ENCODE measurements at regions not wholly inside any gene's neighbourhood (a gene's known extent, or its start where the extent isn't known, plus 50 kb on each side); places are given as distances from the start of the nearest gene placed in this dataset.
"Not testable (repeated sequence)": the region's sequence is repeated elsewhere in the genome, so short reads cannot be mapped to it uniquely, and the experiment has no call there.

DNA sequence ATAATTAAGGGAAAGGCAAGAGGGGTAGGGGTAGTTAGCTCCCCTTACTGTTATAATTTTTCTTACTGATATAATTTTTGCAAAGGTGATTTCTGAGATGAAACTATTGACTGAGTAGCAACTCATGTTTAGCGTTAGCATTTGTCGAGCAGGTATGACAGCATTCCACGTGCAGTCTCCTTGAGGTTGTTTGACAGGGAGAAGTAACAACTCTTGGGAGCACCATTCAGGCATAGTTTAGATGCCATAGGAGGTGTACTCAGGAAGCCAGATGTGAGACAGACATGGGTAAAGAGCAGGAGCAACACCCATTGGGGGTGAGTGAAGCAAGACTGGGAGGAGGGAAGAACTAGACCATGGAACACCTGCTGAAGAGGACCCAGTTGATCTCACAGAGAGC, 96.6 kb upstream of the KLF6 start:
- DNase-seq, result no peak

DNA sequence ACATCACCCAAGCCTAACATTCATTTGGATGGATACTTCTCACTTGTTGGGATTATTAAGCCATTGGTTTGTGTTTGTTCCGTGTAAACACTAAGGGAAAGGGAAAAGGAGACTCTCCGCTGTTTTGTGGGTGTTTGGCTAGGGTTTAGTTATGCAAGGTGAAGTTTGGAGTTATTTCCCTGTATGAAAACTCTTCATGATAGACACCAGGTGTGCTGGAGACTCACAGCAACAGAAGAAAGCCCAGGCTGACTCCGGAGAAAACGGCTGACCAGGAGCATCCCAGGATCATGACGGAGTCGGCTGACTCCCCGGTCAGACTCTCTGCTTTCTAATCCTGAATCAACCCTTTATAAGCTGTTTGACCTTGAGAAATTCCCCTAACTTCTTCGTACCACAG, 94.1 kb upstream of the KLF6 start:
- DNase-seq, result no peak

DNA sequence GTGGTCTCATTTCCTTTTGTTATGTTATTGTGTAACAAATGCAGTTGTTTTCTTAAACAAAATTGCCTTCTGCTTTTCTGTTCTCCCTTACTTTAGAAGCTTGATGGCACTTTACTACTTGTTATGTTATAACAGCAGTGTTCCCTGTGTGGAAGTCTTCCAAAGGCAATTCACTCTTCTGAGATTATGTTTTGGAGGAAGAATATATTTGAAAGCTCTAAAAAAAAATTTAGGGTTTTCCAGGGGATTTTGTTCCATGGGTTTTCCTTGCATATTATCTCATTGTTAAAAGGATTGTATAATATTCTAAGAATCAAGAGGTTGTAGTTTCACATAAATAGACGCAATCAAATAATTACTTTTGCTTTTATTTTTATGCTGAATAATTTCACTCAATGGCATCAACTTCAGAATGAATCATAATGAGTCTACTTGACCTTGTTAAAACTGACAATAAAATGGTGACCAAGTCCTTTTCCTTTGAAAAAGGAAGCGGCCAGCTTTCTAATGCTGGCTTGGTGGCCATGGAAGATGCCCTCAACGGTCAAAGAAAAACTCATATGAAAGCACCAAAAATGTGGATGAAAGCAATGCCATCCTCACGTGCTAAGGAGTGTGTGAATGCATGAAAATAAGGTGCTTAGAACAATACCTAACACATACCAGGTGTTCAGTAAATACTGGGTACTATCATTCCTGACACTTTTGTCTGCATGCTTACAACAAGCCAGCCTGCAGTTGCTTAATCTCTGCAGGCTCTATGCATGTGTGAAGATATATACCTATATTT, 92.4 kb upstream of the KLF6 start:
- peak in 1 of 2 donors; percentile 31 for DNase-seq

- DNase-seq, result no peak
These were observed 91.4 kb upstream of the KLF6 start for GRCh38 chr10:3876350-3876962.

GRCh38 chr10:3875842-3876235, 90.8 kb upstream of the KLF6 start:
- DNase-seq, result no peak

- no peak for DNase-seq
These were observed 90.2 kb upstream of the KLF6 start for GRCh38 chr10:3874990-3875841.

DNA sequence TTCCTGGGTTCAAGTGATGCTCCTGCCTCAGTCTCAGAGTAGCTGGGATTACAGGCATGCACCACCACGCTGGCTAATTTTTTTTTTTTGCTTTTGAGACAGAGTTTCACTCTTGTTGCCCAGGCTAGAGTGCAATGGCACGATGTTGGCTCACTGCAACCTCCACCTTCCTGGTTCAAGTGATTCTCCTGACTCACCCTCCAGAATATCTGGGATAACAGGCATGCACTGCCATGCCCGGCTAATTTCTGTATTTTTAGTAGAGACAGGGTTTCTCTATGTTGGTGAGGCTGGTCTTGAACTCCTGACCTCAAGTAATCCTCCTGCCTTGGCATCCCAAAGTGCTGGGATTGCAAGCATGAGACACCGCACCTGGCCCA, 89.6 kb upstream of the KLF6 start:
- DNase-seq, result not testable (repeated sequence)

DNA sequence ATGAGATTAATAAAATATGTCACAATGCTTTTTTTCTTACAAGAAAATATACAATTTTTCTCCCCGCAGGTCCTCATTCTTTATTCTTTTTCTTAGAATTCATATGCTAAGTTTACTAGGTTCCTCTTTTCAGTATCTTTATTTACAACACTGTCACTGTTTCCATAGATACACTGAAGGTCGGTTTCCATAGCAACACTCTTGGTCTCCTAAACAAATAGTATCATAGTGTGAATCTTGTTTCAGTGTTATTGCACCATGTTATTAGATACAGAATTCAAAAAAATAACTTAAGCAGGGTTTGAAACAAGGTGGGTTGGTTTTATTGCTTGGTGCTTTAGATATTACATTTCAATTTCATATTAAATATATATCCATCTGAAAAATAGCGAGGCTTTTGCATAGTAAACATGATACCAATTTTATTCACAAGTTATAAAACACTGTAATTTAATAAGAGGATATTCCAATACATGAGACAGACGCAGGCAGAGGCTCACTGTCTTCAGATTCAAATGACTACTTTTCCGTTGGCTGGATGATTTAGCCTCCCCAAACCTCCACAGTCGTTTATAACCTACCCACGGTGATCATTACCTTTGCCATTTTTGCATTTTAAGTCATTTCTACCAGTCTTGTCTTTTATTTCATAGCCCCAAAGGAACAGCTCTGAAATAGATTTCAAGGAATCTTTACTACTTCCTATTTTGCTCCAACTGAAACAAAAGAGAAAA, 88.9 kb upstream of the KLF6 start:
- peak in 1 of 2 donors; percentile 98 for DNase-seq

DNA sequence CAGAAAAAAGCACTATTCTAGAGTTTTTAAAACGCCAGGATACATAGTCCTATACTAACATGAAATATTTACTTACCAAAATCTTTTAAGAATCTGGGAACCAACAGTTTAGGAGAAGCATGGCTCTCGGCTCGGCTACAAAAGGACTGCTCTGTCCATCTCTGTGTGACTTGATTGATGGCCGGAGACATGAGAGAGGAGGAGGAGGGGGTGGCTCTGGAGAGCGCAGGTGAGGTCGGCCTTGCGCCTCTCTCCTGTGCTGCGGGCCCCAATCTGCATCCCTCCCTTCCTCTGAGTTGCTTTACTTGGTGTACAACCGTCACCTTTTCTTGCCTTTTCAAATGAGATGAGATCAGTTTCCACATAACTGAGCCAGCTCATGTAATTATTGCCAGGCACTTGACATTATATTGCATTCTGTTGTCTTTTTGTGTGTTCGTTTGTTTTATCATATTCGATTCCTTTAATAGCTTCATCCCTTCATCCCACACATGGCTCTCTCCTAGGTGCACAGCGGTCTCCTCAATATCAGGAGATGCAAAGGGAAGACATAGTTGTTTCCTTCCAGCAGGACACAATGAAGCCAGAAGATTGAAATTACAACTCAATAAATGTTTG, 87.8 kb upstream of the KLF6 start:
- DNase-seq, result no peak

DNA sequence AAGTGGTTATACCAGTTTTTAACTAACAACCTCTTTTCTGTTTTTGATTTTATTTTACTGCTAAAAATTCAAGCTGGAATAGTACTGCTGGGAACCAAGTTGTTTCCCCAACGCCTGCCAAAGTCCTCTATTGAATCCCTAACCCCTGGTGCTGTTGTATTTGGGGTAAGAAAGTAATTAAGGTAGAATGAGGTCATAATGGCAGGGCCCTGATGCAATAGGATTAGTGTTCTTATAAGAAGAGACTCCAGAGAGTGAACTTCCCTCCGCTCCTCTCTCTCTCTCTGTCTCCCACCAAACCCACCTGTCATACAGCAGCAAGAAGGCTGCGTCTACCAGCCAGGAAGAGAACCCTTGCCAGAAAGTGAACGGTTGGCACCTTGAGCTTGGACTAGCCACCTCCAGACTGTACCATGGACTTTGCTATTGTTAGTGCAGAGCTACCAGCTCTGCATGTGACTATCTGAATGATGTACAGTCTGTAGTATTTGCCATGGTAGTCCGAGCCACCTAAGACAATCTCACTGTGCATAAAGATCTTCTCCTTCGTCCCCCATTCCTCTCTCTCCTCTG, 86.5 kb upstream of the KLF6 start:
- DNase-seq, result no peak

- no peak for DNase-seq
These were observed 84.0 kb upstream of the KLF6 start for GRCh38 chr10:3869036-3869435.

DNA sequence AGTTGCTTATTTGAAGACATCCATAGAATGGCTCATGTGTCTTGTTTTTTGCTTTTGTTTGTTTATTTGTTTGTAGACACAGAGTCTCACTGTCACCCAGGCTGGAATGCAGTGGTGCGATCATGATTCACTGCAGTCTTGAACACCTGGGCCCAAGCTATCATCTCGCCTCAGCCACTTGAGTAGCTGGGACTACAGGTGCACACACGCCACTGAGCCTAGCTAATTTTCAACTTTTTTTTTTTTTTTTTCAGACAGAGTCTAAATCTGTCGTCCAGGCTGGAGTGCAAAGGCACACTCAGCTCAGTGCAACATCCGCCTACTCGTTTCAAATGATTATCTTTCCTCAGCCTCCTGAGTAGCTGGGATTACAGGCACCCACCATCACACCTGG, 83.3 kb upstream of the KLF6 start:
- DNase-seq, result no peak

- DNase-seq, result no peak
These were observed 82.7 kb upstream of the KLF6 start for GRCh38 chr10:3867454-3868270.

GRCh38 chr10:3866332-3866731, 81.3 kb upstream of the KLF6 start:
- DNase-seq, result no peak

- DNase-seq, result no peak
These were observed 80.6 kb upstream of the KLF6 start for GRCh38 chr10:3865565-3865964.

DNA sequence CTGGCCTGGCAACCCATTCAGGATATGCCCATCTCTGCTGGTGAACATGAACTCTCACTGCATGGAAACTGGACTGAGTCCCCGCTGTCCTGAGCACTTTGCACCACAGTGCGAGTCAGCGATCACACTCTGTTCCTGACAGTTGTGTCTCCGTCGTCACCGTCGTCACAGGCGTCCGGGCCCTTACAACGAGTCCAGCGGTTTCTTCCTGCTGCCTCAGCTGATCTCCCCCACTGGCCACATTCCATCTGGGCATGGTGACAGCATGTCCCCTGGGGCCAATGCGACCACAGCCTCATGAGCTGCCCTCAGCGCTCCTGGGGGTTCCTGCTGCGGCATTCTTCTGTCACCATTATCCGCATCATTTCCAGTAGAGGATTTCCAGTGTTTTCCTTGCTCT, 76.8 kb upstream of the KLF6 start:
- DNase-seq, result no peak

GRCh38 chr10:3858051-3858845, 73.2 kb upstream of the KLF6 start:
- DNase-seq, result no peak

- no peak for DNase-seq
These were observed 72.3 kb upstream of the KLF6 start for GRCh38 chr10:3857318-3857717.

- no peak for DNase-seq
These were observed 71.6 kb upstream of the KLF6 start for GRCh38 chr10:3856593-3856992.

GRCh38 chr10:3853547-3854303, 68.7 kb upstream of the KLF6 start:
- no peak for DNase-seq

Data from bone marrow (tissue), 2 donors.